HL-60 (cell line): ENCODE measurements at regions not wholly inside any gene's neighbourhood (a gene's known extent, or its start where the extent isn't known, plus 50 kb on each side); places are given as distances from the start of the nearest gene placed in this dataset.

ENCODE experiments used
- DNase-seq, 2 experiments: peaks; one replicate each; pipeline ENCODE4 v3.0.0-alpha.2; 2010 to 2020; ENCODE audit warnings: low read depth in 1 of 2, low spot score in 1 of 2
- H3K27ac ChIP-seq: fragments of 250-450 bp; sonication (Bioruptor Pico); replicated peaks from 2 replicates; pipeline ENCODE4 v1.5.1; 2020; ENCODE audit warnings: mild to moderate bottlenecking, moderate library complexity
- H3K27me3 ChIP-seq: fragments of 250-450 bp; sonication (Bioruptor Pico); 2 replicates; pipeline ENCODE4 v1.5.1; 2021; ENCODE audit warnings: mild to moderate bottlenecking, moderate library complexity; ENCODE audit not compliant: insufficient read depth, poor library complexity, severe bottlenecking
- H3K4me3 ChIP-seq: replicated peaks from 2 replicates; pipeline ENCODE4 v1.5.1; 2011; ENCODE audit warnings: mild to moderate bottlenecking, control low read depth, low read length; ENCODE audit not compliant: insufficient read depth
- GABPA ChIP-seq: IDR thresholded peaks from 2 replicates; pipeline ENCODE4 v1.6.1; 2012; ENCODE audit warnings: low read depth
- POLR2AphosphoS5 ChIP-seq: IDR thresholded peaks from 2 replicates; pipeline ENCODE4 v1.6.1; 2012; ENCODE audit warnings: low read depth
- SPI1 ChIP-seq: IDR thresholded peaks from 2 replicates; pipeline ENCODE4 v1.6.1; 2012; ENCODE audit warnings: low read depth, mild to moderate bottlenecking, borderline replicate concordance
- TF ChIP-seq, protein P1 (sequence below): IDR thresholded peaks from one replicate; pipeline ENCODE4 v1.5.1; 2011; ENCODE audit warnings: low read length, control low read depth, inconsistent platforms; ENCODE audit not compliant: insufficient read depth
- TF ChIP-seq, protein P2 (sequence below): IDR thresholded peaks from 2 replicates; pipeline ENCODE4 v1.6.1; 2012; ENCODE audit warnings: low read depth; ENCODE audit not compliant: insufficient replicate concordance

DNA sequence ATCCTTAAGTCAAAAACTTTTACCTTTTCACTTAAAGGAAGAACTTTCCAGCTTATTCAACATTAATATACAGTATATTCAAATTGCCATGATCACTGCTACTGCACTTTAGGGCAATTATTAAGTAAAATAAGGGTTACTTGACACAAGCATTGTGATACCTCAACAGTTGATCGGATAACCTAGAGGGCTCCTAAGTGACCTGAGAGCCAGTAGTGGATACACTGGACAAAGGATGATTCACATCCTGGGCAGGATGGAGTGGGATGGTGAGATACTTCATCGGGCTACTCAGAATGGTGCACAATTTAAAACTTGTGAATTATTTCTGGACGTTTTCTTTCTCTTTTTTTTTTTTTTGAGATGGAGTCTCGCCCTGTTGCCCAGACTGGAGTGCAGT is 54.5 kb upstream of the PPM1J start:
- H3K4me3 ChIP-seq: no peak overlapping the region
- peaks cover 12% of the 10 kb centered on the region for H3K27me3 ChIP-seq
- DNase-seq: no peak
- H3K27ac ChIP-seq: no peak overlapping the region
- TF ChIP-seq SPI1 (no peak), POLR2AphosphoS5 (no peak), GABPA (no peak)
- TF ChIP-seq, protein P1, sequence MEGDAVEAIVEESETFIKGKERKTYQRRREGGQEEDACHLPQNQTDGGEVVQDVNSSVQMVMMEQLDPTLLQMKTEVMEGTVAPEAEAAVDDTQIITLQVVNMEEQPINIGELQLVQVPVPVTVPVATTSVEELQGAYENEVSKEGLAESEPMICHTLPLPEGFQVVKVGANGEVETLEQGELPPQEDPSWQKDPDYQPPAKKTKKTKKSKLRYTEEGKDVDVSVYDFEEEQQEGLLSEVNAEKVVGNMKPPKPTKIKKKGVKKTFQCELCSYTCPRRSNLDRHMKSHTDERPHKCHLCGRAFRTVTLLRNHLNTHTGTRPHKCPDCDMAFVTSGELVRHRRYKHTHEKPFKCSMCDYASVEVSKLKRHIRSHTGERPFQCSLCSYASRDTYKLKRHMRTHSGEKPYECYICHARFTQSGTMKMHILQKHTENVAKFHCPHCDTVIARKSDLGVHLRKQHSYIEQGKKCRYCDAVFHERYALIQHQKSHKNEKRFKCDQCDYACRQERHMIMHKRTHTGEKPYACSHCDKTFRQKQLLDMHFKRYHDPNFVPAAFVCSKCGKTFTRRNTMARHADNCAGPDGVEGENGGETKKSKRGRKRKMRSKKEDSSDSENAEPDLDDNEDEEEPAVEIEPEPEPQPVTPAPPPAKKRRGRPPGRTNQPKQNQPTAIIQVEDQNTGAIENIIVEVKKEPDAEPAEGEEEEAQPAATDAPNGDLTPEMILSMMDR: no peak
- TF ChIP-seq, protein P2, sequence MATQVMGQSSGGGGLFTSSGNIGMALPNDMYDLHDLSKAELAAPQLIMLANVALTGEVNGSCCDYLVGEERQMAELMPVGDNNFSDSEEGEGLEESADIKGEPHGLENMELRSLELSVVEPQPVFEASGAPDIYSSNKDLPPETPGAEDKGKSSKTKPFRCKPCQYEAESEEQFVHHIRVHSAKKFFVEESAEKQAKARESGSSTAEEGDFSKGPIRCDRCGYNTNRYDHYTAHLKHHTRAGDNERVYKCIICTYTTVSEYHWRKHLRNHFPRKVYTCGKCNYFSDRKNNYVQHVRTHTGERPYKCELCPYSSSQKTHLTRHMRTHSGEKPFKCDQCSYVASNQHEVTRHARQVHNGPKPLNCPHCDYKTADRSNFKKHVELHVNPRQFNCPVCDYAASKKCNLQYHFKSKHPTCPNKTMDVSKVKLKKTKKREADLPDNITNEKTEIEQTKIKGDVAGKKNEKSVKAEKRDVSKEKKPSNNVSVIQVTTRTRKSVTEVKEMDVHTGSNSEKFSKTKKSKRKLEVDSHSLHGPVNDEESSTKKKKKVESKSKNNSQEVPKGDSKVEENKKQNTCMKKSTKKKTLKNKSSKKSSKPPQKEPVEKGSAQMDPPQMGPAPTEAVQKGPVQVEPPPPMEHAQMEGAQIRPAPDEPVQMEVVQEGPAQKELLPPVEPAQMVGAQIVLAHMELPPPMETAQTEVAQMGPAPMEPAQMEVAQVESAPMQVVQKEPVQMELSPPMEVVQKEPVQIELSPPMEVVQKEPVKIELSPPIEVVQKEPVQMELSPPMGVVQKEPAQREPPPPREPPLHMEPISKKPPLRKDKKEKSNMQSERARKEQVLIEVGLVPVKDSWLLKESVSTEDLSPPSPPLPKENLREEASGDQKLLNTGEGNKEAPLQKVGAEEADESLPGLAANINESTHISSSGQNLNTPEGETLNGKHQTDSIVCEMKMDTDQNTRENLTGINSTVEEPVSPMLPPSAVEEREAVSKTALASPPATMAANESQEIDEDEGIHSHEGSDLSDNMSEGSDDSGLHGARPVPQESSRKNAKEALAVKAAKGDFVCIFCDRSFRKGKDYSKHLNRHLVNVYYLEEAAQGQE: no peak

DNA sequence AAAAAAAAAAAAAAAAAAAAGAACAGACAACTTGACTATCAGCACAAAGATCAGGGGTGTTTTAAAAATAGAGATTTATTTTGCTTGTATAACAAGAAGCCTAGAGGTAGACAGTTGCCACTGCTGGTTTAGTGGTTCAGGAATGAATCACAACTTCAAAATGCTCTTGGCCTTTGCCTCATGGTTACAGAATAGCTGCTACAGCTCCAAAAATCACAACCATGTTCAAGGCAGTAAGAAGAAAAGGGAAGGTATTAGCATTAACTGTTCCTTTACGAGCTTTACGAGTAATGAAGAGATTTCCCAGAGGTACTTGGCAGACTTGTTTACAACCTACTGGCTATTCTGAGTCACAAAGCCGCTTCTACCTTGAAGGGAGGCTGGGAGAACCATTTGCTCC is 52.5 kb upstream of the PPM1J start:
- Histone ChIP-seq H3K4me3 (no peak overlapping the region), H3K27ac (no peak overlapping the region), H3K27me3 (peaks cover 12% of the 10 kb centered on the region)
- DNase-seq: no peak
- TF ChIP-seq SPI1 (no peak), GABPA (no peak), POLR2AphosphoS5 (no peak)
- TF ChIP-seq, protein P1: no peak
- TF ChIP-seq, protein P2: no peak
